HG03342 (cell line): ENCODE measurements at regions not wholly inside any gene's neighbourhood (a gene's known extent, or its start where the extent isn't known, plus 50 kb on each side); places are given as distances from the start of the nearest gene placed in this dataset.

Experiments used
- ATAC-seq: cut with Tn5 transposase; IDR thresholded peaks from one replicate; pipeline ENCODE4 v1.9.1; 2021; ENCODE audit warnings: mild to moderate bottlenecking, moderate library complexity; ENCODE audit not compliant: unreplicated experiment

DNA sequence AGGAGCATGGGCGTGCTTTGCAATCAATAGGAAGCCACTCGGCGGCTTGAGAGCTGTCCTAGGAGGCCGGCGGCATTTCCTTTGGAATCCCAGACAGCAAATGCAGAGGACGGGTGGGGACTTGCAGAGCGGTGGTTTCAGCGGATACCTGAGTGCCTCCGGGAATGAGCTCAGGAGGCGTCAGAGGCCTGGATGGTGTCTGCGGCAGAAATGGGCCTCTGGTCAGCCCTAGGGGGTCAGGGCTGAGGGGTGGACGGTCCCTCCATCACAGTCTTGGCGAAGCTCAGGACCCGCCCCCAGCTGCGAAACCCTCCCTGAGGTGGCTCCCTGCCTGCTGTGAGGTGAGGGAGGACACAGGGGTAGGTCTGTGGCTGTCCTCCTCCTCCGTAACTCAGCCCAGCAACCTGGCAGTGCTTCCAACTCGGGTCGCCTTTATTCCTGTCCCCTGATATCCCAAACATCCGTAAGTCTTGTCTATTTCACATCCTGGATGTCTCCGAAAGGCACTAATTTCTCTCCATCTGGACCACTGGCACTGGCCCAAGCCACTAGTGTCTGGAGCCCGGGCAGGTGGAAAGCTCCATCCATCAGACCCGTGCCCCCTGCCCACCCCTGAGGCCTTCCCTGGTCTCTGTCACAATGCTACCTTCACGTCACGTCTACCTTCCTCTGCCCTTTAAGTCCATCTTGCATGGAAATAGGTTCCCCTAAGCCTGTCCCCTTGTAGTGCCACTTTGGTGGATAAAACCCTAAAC is 686.6 kb downstream of the BRD1 start:
- ATAC-seq = no peak

DNA sequence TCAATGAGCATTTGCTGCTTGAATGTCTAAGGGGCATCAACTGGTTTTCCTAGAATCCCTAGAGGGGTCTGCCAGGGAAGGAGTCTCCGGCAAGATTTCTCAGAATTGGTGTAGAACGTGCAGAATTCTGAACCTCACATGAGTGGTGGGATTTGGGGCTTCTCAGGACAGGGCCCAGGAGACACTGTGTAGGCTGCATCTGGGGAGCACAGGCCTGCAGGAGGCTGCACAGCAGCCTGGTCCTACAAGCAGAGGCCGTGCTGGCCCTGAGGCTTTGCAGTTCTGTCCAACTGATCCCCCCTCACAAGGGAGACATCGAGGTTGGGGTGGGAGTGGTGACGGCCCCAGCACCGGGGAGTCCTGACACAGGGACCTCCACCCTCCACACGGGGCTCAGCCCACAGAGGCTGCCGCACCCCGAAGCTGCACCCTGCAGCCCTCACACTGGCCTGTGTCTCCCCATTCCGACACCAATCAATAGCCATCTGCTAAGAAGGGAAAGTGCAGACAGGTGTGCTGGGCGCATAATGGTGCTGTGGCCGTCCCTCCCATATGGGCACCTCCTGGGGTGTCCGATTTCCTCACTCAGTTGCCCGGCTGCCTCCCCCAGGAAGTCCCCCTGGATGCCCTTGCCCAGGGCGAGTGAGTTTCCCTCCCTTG is 688.1 kb downstream of the BRD1 start:
- ATAC-seq = no peak

DNA sequence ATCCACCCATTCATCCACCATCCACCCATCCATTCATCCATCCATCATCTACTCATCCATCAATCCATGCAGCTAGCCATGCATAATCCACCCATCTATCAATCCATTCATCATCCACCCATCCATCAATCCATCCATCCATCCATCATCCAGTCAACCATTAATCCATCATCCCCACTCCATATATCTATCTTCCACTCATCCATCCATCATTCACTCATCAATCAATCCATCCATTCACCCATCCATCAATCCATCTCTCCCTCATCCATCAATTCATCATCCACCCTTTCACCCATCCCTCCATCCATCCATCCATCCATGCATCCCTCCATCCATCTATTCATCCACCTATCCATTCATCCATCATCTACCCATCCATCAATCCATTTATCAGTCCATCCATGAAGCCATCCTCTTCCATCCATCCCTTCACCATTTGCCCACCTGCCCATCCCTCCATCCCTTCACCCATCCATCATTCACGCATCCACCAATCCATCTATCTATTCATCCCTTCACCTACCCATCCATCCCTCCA is 689.4 kb downstream of the BRD1 start:
- no peak for ATAC-seq

DNA sequence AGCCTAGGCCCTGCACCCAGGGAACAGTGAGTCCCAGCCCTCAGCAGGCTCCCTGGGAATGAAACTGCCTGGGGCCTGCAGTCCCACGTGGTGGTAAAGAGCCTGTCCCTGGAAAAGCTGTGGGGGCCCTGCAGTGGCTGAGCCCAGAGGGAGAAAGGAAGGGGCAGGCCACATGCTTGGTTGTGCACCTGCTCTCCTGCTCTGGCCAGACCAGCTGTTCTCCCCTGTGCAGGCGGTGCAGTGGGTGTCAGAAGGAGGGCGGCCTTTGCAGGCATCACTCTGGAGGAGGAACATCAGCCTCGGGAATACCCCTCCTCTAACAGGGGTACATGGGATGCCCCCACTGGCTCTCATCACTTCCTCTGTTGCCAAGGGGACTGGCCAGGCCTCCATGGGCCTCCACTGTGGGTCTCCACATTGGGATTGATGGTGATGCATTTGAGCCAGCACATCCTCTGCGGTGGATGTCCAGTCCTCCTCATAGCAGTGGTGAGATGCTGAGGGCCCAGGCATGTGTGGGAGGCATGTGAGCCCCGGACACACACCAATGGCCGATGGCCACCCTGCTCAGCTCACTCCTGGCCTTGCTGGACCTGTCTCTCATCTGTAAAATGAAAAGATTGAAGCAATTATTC is 690.4 kb downstream of the BRD1 start:
- ATAC-seq = no peak

DNA sequence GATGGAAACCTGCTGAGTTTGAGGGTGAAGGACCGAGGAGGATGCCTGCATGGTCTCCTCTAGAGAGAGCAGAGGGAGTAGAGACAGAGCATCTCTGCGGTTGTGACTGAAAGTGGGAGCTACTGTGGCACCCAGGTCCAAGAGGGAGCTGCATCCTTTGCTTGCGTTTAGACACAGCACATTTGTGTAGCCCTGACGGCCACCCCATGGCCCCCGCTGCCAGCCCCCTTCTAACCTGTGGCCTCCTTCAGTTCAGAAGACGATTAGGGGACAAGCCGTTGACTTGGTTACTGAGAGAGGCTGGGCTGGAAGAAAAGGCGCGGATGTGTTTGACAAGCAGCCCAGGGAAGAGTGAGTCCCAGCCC is 690.9 kb downstream of the BRD1 start:
- ATAC-seq = no peak

DNA sequence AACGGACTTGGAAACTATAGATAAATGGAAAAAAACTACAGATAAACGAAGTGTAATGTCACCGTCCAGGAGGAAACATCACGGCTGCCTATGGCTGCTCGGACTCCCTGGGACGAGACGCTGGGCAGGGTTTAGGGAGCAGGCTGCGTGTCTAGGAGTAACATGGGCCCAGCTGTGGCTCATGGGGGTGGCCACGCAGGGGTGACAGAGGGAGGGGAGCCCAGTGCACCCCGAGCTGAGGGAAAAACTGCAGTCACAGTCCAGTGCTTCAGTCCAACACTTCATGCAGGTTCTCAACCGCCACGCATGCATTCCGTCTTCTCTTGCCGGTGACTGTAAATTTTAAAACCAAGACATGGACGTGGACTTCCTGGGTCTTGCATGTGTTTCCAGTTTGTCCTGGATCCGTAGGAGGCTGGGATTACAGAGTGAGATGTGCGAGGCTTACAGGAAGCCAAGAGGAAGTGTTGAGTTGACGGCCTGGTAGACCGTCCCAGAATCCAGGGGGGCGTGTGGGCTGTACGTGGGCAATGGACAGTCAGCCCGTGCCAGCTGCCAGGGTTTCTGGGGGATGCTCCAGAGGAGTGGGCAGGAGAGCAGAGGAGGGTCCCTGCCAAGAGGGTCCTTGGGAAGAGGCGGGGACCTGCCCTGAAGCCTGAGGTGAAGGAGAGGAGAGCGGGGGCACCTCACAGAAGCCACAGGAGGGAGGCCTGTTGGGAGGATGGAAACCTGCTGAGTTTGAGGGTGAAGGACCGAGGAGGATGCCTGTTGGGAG is 691.4 kb downstream of the BRD1 start:
- no peak for ATAC-seq

DNA sequence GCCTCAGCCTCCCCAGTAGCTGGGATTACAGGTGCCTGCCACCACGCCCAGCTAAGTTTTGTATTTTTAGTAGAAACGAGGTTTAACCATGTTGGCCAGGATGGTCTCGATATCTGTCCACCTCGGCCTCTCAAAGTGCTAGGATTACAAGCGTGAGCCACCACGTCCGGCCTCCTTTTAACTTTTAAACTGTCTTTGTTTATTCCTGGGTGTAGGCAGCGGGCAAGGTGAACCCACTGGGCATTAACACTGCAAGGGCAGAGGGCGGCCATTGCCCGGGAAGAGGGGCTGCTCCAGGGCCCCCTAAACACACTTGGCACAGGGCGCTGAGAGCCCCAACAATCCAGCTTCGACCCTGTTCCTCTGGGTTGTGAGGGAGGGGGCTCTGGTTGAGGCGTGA is 693.6 kb downstream of the BRD1 start:
- no peak for ATAC-seq

DNA sequence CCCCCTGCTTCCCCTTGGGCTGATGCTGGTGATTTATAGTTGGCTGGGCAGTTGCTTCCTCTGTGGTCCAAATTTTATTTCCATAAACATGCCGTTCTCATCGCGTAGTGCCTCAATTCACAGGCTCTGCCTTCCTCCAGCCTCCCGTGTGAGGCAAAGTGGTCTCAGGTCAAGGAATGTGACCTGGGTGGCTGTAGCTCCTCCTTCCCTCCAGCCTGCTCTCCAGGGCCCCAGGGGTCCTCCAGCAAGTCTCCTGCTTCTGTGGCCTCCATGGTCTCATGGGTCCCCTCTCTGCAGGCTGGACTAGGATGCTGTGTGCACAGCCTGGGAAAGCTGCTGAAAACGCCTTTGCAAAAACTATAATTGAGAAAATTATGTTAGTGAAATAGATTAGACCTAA is 694.1 kb downstream of the BRD1 start:
- no peak for ATAC-seq

DNA sequence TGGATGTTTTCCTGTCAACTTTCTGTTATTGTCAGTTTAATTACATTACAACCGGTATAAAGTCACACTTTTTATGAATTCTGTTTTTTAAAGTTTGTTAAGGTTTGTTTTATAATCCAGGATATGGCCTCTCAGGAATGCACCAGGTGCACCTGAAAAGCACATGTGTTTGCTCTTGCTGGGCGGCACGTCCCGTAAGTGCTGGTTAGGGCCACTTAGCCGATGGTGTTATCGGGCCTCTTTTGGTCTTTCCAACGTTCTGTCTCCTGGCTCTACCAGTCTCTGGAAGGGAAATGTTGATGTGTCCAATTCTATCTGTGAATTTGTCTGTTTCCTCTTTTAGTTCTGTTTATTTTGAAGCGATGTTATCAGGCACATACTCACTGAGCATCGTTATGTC is 695.7 kb downstream of the BRD1 start:
- no peak for ATAC-seq

DNA sequence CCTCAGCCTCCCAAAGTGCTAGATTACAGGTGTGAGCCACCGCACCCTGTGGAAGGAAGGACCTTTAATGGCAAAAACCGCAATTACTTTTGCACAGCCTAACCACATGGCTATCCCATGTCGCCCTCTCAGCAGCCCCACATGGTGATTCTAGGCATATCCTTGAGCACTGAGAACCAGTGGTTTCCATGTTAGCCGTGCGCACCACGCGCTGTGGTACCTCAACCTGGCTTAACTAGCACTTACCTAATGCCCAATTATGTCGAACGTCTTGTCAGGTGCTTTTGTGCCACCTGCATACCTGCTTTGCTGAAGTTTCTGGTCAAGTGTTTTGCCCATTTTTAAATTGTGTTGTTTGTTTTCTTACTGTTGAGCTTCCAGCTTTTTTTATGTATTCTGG is 697.9 kb downstream of the BRD1 start:
- ATAC-seq = no peak

DNA sequence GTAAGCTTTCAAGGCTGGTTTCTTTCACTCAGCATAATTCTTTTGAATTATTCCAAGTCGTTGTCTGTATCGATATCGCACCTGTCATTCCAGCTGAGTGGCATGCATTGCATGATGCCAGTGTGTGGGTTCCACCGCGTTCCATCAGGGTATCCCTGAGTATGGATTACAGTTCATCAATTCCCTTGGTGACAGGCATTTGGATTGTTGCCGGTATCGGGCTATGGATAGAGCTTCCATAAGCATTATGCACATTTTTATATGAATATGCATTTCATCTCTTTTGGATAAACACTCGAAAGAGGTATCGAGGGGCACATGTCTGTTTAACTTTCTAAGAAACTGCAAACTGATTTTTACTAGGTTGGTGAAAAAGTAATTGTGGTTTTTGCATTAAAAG is 698.8 kb downstream of the BRD1 start:
- ATAC-seq = no peak

DNA sequence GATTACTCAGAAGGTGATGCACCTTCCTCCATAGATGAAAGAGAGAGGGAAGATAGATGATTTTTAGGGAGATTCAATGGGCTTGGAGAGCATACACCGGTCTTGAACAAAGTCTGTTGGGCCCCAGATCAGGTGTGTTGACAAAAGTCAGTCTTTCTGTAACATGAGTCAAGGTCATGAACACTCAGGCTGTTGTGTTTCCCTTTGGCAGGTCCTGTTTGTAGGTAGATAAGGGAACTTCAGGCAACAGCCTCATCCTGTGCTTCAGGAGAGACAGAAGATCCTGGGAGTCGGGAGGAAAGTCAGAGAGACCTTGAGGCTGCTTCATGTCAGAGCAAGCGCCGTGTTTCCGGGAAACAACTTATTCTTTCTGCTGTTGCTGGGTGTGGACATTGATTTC is 703.1 kb downstream of the BRD1 start:
- ATAC-seq = no peak

DNA sequence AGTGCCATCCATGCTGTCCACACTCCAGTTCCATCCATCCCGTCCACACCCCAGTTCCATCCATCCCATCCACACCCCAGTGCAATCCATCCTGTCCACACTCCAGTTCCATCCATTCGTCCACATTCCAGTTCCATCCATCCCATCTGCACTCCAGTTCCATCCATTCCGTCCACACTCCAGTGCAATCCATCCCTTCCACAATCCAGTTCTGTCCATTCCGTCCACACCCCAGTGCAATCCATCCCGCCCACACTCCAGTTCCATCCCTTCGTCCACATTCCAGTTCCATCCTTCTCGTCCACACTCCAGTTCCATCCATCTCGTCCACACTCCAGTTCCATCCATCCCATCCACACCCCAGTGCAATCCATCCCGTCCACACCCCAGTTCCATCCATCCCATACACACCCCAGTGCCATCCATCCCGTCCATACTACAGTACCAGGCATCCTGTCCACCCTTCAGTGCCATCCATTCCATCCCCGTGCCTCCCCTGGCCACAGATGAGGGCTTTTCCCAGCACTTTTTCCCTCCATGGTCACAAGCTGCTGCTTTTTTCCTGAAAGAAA is 704.0 kb downstream of the BRD1 start:
- no peak for ATAC-seq

DNA sequence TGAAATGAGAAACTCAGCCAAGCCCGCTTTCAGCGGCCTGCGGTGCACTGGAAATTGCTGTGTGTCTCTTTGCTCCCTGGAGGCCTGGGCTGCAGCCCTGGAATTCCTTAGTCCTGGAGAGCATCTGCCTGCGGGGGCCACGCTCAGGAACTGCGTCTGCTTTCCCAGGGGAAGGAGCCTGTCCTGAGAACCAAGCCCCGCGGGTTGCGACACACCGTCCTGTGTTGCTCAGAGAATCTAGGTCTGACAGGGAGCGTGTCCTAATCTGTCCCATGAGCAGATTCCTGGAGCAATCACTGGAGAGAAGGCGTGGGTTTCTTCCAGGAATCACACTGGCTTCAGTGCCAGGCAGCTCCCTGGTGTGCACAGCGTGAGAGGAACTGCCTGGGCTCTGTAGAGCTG is 708.1 kb downstream of the BRD1 start:
- no peak for ATAC-seq

DNA sequence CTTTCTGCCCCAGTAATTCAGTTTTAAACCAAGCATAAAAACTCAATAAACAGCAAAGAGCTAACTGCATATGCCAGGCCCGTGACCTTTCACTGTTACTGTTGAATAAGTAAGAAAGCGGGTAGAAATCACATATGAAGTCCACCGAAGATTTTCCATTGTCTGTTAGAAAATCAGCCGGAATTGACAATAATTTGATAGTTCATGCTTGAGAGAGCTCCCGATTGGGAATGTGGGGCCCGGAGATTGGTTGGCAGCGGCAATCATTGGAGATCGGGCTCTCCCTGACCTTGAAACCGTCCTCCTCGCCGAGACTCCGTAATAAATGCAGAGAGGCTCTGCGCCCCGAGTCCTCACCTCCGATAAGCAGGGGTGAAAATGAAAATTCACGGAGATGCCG is 709.6 kb downstream of the BRD1 start:
- no peak for ATAC-seq

DNA sequence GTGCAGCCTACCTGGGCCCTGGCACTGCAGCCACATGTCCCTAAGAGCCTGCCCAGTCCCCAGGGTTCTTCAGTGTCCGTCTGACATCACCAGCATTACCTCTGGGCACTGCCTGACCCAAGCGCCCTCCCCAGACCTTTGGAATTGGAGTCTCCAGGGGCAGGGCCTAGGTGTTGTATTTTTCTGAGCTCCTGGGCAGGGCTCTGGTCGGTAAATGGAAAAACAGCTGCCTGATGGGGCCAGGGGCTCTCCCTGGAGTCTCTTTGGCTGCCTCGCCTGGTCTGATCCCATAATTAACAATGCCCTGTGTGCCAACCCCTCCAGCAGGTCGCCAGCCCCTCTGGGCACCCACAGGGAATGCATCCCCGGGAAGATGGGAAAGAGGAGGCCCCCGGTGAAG is 710.2 kb downstream of the BRD1 start:
- no peak for ATAC-seq

DNA sequence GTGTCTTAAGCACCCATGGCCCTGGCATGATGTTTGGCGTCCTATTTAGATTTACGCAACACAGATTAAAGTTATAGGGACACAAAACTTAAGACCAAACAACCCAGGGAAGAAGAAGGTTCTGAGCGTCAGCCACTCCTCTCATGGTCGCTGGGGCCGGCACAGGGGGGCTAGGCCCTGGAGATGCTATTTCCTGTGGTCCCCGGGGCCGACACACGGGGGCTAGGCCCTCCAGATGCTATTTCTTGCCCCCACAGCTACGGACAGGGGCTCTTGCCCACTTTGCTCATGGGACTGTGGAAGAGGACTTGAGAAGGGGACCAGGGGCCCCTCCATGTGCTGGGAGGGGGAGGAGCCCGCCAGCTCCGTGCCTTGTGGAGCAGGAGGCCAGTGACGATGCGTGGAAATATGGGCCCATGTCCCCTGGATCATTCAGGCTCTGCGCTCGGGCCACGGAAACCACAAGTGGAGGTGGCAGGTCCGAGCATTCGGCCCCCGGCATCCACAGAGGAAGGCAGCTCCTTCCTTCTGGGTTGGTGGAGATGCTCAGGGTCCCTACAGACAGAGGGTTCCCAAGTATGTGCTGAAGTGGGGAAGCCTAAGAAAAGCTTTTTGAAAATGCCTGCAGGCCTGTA is 711.1 kb downstream of the BRD1 start:
- no peak for ATAC-seq

DNA sequence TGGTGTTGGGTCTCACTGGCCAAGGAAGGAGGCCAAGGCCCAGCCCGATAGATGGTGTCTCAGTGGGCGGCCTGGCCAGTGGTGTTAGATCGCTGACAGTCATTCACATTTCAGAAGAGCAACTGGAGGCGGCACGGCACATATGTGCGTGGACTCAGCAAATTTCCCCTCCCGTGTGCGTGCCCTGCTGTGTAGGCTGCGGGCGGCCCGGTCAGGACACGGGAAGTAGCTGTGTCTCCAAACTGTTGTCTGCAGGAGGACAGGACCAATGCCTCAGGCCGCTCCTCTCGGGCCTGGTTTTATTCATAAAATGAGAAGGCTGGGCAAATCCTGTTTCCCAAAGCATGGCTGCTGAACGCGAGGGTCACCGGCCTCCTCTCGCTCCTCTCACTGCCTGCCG is 711.7 kb downstream of the BRD1 start:
- ATAC-seq = no peak

DNA sequence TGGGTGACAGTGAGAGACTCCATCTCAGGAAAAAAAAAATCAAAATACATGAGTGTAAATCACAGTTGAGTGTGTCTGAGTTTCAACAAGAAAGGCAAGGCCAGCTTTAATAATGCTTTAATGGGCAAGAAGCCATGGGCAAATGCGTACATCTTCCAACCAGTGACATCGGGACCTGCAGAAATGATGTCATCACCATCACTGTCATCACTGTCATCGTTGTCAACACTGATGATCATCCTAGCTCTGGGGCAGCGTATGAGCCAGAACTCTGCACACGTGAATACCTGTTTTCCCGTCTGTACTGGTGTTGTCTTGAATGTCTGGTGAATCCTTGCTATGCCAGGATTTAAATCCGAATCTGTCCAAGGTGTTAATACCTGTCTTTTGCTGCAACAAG is 712.5 kb downstream of the BRD1 start:
- ATAC-seq = no peak

DNA sequence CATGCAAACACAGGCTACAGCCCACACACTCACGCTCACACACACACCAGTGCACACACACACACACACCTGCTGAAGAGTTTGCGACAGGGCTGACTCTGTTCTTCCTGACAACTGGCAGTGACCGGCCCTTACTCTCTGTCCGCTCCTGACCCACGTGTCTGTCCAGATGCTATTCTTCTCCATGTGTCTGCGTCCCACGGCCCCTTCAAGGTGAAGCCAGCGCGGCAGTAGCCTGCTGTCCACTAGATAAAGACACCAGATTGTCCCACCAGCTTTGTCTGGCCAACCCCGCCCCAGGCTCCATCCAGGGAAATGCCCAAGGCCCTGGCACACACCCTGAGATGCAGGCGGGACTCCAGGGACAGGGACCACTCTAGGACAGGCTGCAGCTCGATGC is 713.9 kb downstream of the BRD1 start:
- ATAC-seq = no peak
